ENCODE measurements at regions not wholly inside any gene's neighbourhood (a gene's known extent, or its start where the extent isn't known, plus 50 kb on each side); places are given as distances from the start of the nearest gene placed in this dataset.

- no peaks in the 10 kb centered on the region for H3K79me2 ChIP-seq (ENCODE audit: low read depth)
- no peaks in the 10 kb centered on the region for H3K9me2 ChIP-seq (ENCODE audit: insufficient read depth)
- no peak for DNase-seq
- H3K4me2 ChIP-seq = no peak overlapping the region
- TF ChIP-seq, protein P1, sequence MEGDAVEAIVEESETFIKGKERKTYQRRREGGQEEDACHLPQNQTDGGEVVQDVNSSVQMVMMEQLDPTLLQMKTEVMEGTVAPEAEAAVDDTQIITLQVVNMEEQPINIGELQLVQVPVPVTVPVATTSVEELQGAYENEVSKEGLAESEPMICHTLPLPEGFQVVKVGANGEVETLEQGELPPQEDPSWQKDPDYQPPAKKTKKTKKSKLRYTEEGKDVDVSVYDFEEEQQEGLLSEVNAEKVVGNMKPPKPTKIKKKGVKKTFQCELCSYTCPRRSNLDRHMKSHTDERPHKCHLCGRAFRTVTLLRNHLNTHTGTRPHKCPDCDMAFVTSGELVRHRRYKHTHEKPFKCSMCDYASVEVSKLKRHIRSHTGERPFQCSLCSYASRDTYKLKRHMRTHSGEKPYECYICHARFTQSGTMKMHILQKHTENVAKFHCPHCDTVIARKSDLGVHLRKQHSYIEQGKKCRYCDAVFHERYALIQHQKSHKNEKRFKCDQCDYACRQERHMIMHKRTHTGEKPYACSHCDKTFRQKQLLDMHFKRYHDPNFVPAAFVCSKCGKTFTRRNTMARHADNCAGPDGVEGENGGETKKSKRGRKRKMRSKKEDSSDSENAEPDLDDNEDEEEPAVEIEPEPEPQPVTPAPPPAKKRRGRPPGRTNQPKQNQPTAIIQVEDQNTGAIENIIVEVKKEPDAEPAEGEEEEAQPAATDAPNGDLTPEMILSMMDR (conservative IDR thresholded peaks at IDR 0.05) = no peak
- TF ChIP-seq EZH2 (IDR thresholded peaks at IDR 0.05; ENCODE audit: low read depth) = no peak
- H3K27me3 ChIP-seq (ENCODE audit: insufficient read depth, low read depth) = no peaks in the 10 kb centered on the region
- no peak overlapping the region for H3K27ac ChIP-seq
- ChIA-PET POLR2A (ENCODE audit: unreplicated experiment) (no interaction called here), CTCF (no interaction called here)
- no TSS peak for BruUV-seq (replicated peaks)
- no peaks in the 10 kb centered on the region for H3K4me1 ChIP-seq (replicated peaks; ENCODE audit: insufficient read depth)
- intact Hi-C loops (cut with micrococcal nuclease; ENCODE audit: unreplicated experiment) = no loop called here
- H2AFZ ChIP-seq = no peak overlapping the region
- no peaks in the 10 kb centered on the region for H3K9me3 ChIP-seq (ENCODE audit: insufficient read depth, low read depth)
- H4K20me1 ChIP-seq (ENCODE audit: insufficient read depth) = no peaks in the 10 kb centered on the region
- no peaks in the 10 kb centered on the region for H3F3A ChIP-seq (ENCODE audit: insufficient read depth, low read depth)
- no peak overlapping the region for H3K4me3 ChIP-seq
- H3K36me3 ChIP-seq (ENCODE audit: low read depth) = no peaks in the 10 kb centered on the region
Measured at GRCh38 chr2:217417536-217417935, 557.7 kb upstream of the TNP1 start.

- ChIA-PET CTCF (no interaction called here), POLR2A (ENCODE audit: unreplicated experiment) (no interaction called here)
- DNase-seq = no peak
- no peak overlapping the region for H3K4me2 ChIP-seq
- H2AFZ ChIP-seq = no peak overlapping the region
- H3K4me1 ChIP-seq (replicated peaks; ENCODE audit: insufficient read depth) = no peaks in the 10 kb centered on the region
- H4K20me1 ChIP-seq (ENCODE audit: insufficient read depth) = no peaks in the 10 kb centered on the region
- no peak overlapping the region for H3K27ac ChIP-seq
- no peaks in the 10 kb centered on the region for H3K27me3 ChIP-seq (ENCODE audit: insufficient read depth, low read depth)
- H3K9me2 ChIP-seq (ENCODE audit: insufficient read depth) = no peaks in the 10 kb centered on the region
- no peak for TF ChIP-seq EZH2 (IDR thresholded peaks at IDR 0.05; ENCODE audit: low read depth)
- TF ChIP-seq, protein P1 (conservative IDR thresholded peaks at IDR 0.05) = no peak
- no peak overlapping the region for H3K4me3 ChIP-seq
- H3K9me3 ChIP-seq (ENCODE audit: insufficient read depth, low read depth) = no peaks in the 10 kb centered on the region
- intact Hi-C loops (cut with micrococcal nuclease; ENCODE audit: unreplicated experiment) = no loop called here
- BruUV-seq (replicated peaks) = no TSS peak
- H3K36me3 ChIP-seq (ENCODE audit: low read depth) = no peaks in the 10 kb centered on the region
- no peaks in the 10 kb centered on the region for H3K79me2 ChIP-seq (ENCODE audit: low read depth)
- H3F3A ChIP-seq (ENCODE audit: insufficient read depth, low read depth) = no peaks in the 10 kb centered on the region
Measured at GRCh38 chr2:217415316-217415715, 555.5 kb upstream of the TNP1 start.

GRCh38 chr2:217414429-217414828 is 554.6 kb upstream of the TNP1 start:
- H3K27me3 ChIP-seq (ENCODE audit: insufficient read depth, low read depth) = no peaks in the 10 kb centered on the region
- H3K9me3 ChIP-seq (ENCODE audit: insufficient read depth, low read depth) = no peaks in the 10 kb centered on the region
- ChIA-PET POLR2A (ENCODE audit: unreplicated experiment) (no interaction called here), CTCF (interaction anchor here (0.6 kb wide), 1 partner anchor 10 kb away, joined by 4 read pairs; no protein-coding TSS in a partner anchor)
- no peak overlapping the region for H2AFZ ChIP-seq
- no peaks in the 10 kb centered on the region for H3K9me2 ChIP-seq (ENCODE audit: insufficient read depth)
- no peaks in the 10 kb centered on the region for H3K36me3 ChIP-seq (ENCODE audit: low read depth)
- intact Hi-C loops (cut with micrococcal nuclease; ENCODE audit: unreplicated experiment) = no loop called here
- no peaks in the 10 kb centered on the region for H3F3A ChIP-seq (ENCODE audit: insufficient read depth, low read depth)
- H3K4me2 ChIP-seq = no peak overlapping the region
- no peak for DNase-seq
- no peaks in the 10 kb centered on the region for H3K79me2 ChIP-seq (ENCODE audit: low read depth)
- TF ChIP-seq, protein P1 (conservative IDR thresholded peaks at IDR 0.05) = no peak
- no peak for TF ChIP-seq EZH2 (IDR thresholded peaks at IDR 0.05; ENCODE audit: low read depth)
- no peak overlapping the region for H3K27ac ChIP-seq
- H4K20me1 ChIP-seq (ENCODE audit: insufficient read depth) = no peaks in the 10 kb centered on the region
- no peak overlapping the region for H3K4me3 ChIP-seq
- no peaks in the 10 kb centered on the region for H3K4me1 ChIP-seq (replicated peaks; ENCODE audit: insufficient read depth)
- BruUV-seq (replicated peaks) = no TSS peak

Measured in PC-9 (cell line).